ENCODE measurements at regions not wholly inside any gene's neighbourhood (a gene's known extent, or its start where the extent isn't known, plus 50 kb on each side); places are given as distances from the start of the nearest gene placed in this dataset.

DNA sequence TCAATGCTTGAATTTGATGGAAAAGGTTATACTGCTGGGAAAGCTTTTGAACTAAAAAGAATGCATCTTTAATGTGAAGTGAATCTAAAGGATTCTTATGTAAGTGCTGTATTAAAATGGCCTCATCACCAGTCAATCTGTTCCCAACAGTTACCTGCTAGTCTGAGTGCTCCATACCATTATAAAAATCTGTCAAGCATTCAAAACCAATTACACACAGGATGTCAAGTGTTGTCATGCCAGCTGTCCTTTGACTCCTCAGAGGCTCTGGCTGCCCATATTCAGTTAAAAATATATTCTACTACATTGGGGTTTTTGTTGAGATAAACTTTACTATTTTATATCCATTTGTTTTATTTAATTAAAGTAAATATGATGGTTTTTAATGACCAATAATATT, 1587.7 kb downstream of the AMY1C start:
- no peak for DNase-seq (ENCODE audit: low read depth in 2 of 2)
- TF ChIP-seq, protein P1, sequence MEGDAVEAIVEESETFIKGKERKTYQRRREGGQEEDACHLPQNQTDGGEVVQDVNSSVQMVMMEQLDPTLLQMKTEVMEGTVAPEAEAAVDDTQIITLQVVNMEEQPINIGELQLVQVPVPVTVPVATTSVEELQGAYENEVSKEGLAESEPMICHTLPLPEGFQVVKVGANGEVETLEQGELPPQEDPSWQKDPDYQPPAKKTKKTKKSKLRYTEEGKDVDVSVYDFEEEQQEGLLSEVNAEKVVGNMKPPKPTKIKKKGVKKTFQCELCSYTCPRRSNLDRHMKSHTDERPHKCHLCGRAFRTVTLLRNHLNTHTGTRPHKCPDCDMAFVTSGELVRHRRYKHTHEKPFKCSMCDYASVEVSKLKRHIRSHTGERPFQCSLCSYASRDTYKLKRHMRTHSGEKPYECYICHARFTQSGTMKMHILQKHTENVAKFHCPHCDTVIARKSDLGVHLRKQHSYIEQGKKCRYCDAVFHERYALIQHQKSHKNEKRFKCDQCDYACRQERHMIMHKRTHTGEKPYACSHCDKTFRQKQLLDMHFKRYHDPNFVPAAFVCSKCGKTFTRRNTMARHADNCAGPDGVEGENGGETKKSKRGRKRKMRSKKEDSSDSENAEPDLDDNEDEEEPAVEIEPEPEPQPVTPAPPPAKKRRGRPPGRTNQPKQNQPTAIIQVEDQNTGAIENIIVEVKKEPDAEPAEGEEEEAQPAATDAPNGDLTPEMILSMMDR (IDR thresholded peaks at IDR 0.05; ENCODE audit: low read depth, low read length), result no peak
- no peak overlapping the region for H3K4me3 ChIP-seq (replicated peaks in 1 of 2; ENCODE audit: low read depth in 2 of 2, low read length in 2 of 2)

DNA sequence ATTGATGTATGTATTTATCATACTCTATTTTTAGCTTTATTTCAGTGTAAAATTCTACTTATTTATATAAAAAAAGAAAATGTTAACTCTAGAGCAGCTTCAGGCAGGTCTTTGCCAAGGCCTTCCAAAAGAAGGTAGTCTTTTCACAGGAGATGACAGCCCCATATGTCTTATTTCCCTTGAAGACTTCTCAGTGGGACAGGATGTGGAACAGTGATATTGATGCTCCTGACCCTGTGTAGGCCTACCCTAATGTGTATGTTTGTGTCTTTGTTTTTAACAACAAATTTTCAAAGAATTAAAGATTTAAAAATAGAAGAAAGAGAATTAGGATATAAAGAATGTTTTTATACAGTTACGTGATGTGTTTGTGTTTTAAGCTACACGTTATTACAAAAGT, 1593.6 kb downstream of the AMY1C start:
- TF ChIP-seq, protein P1 (IDR thresholded peaks at IDR 0.05; ENCODE audit: low read depth, low read length), result no peak
- no peak overlapping the region for H3K4me3 ChIP-seq (replicated peaks in 1 of 2; ENCODE audit: low read depth in 2 of 2, low read length in 2 of 2)
- no peak for DNase-seq (ENCODE audit: low read depth in 2 of 2)

DNA sequence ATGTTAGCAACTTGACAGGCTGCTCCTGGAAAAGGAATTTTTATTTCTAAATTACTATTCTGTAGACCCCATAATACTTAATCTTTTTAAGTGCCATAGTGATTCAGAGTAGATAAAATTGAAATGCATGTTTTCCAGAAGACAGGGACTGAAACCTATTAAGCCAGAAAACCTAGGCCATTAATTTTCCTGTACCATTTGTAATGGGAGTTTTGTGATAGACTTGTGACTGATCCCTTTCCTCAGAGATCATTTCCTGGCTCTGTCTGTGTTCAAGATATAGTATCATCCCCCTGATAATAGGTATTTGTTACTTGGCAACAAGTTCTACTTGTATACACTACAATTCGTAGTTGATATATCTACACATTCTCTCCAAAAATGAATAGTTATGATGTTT, 1609.8 kb downstream of the AMY1C start:
- DNase-seq (ENCODE audit: low read depth in 2 of 2), result no peak
- no peak overlapping the region for H3K4me3 ChIP-seq (replicated peaks in 1 of 2; ENCODE audit: low read depth in 2 of 2, low read length in 2 of 2)
- TF ChIP-seq, protein P1 (IDR thresholded peaks at IDR 0.05; ENCODE audit: low read depth, low read length), result no peak

DNA sequence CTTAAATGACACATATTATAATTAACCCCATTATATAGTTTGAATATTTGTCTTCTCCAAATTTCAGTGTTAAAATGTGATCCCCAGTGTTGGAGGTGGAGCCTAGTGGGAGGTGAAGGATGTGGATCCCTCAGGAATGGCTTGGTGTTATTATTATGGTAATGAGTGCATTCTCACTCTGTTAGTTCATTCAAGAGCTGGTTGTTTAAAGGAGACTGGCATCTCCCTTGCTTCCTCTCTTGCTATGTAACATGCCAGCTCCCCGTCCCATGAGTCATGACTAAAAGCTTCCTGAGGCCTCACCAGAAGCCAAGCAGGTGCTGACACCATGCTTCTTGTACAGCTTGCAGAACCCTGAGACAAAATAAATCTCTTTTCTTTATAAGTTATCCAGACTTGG, 1612.7 kb downstream of the AMY1C start:
- no peak for DNase-seq (ENCODE audit: low read depth in 2 of 2)
- TF ChIP-seq, protein P1 (IDR thresholded peaks at IDR 0.05; ENCODE audit: low read depth, low read length), result no peak
- H3K4me3 ChIP-seq (replicated peaks in 1 of 2; ENCODE audit: low read depth in 2 of 2, low read length in 2 of 2), result no peak overlapping the region

DNA sequence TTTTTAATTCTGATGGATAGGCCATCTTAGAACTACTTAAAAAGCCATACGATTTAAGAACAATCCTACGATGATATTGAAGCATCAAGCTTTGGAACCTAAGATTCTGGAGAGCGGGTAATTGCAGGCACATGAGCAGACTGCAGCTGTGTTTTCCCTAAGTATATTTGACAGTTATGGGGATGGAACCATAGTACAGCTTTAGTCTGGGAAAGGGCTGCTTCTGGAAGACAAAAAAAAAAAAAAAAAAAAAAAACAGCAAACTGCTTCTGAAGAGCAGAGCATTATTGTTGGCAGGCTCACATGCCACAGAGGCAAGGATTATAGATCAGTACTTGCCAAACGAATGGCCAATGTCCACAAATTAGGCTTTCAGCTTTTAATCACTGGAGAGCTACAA, 1618.7 kb downstream of the AMY1C start:
- TF ChIP-seq, protein P1 (IDR thresholded peaks at IDR 0.05; ENCODE audit: low read depth, low read length), result no peak
- no peak overlapping the region for H3K4me3 ChIP-seq (replicated peaks in 1 of 2; ENCODE audit: low read depth in 2 of 2, low read length in 2 of 2)
- no peak for DNase-seq (ENCODE audit: low read depth in 2 of 2)

DNA sequence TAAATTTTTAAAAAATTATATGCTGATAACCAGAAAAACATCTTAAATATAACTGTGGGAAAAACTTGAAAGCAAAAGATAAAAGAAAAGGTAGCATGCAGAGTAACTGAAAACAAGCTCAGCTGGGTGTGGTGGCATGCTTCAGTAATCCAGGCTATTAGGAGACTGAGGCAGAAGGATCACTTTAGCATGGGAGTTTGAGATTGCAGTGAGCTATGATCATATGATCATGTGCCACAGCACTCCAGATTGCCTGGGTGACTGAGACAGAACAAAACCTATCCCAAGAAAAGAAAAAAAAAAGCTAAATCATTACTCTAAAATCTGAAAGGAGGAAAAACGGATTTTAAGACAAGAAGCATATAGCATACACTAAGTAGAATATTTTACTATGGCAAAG, 1624.0 kb downstream of the AMY1C start:
- no peak for DNase-seq (ENCODE audit: low read depth in 2 of 2)
- H3K4me3 ChIP-seq (replicated peaks in 1 of 2; ENCODE audit: low read depth in 2 of 2, low read length in 2 of 2), result no peak overlapping the region

DNA sequence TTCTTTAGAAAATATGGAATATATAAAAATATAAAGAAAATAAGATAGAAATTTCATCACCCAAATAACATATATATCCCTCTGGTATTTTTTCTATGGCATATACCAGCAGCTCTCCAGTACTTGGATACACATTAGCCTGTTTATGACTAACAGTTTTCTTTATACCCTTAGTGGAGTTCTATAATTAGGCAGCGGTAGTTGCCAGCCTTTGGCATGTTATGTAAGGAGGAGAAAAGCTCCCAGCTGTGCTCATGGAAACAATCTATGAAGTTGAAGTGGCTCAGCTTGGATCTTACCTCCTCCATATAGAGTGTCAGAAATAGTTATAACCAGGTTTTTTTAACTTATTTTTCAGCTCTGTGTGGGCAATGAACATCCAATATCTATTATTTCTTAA, 1636.8 kb downstream of the AMY1C start:
- TF ChIP-seq, protein P1 (IDR thresholded peaks at IDR 0.05; ENCODE audit: low read depth, low read length), result no peak
- no peak overlapping the region for H3K4me3 ChIP-seq (replicated peaks in 1 of 2; ENCODE audit: low read depth in 2 of 2, low read length in 2 of 2)

More for the DNA sequence above, 1624.0 kb downstream of the AMY1C start:
- TF ChIP-seq, protein P1 (IDR thresholded peaks at IDR 0.05; ENCODE audit: low read depth, low read length), result no peak

More for the DNA sequence above, 1636.8 kb downstream of the AMY1C start:
- DNase-seq (ENCODE audit: low read depth in 2 of 2), result no peak

Data from cardiac fibroblast (primary cell).